ENCODE measurements at regions not wholly inside any gene's neighbourhood (a gene's known extent, or its start where the extent isn't known, plus 50 kb on each side); places are given as distances from the start of the nearest gene placed in this dataset.

GRCh38 chr2:180555391-180555965, 424.9 kb upstream of the UBE2E3 start:
- Histone ChIP-seq H3K36me3 (no peaks in the 10 kb centered on the region), H3K4me1 (no peaks in the 10 kb centered on the region), H3K27me3 (no peaks in the 10 kb centered on the region), H3K4me3 (replicated peaks in 1 of 3) (no peak overlapping the region), H3K9me3 (no peaks in the 10 kb centered on the region), H3K27ac (no peak overlapping the region)
- 94 to 100% methylated on average over 4 to 19 of the region's 19 CpGs for WGBS, 2 donors
- intact Hi-C loops (cut with DNase I) = no loop called here
- TF ChIP-seq POLR2A (IDR thresholded peaks at IDR 0.05) (no peak), CTCF (IDR thresholded peaks at IDR 0.05) (no peak)
- DNase-seq = no peak

- Histone ChIP-seq H3K4me3 (replicated peaks in 1 of 3) (no peak overlapping the region), H3K9me3 (no peaks in the 10 kb centered on the region), H3K36me3 (no peaks in the 10 kb centered on the region), H3K27me3 (no peaks in the 10 kb centered on the region), H3K4me1 (no peaks in the 10 kb centered on the region), H3K27ac (no peak overlapping the region)
- no peak for DNase-seq
- no peak for TF ChIP-seq CTCF (IDR thresholded peaks at IDR 0.05)
- no peak for TF ChIP-seq POLR2A (IDR thresholded peaks at IDR 0.05)
- intact Hi-C loops (cut with DNase I) = no loop called here
These were observed 426.1 kb upstream of the UBE2E3 start for GRCh38 chr2:180554330-180554729.

DNA sequence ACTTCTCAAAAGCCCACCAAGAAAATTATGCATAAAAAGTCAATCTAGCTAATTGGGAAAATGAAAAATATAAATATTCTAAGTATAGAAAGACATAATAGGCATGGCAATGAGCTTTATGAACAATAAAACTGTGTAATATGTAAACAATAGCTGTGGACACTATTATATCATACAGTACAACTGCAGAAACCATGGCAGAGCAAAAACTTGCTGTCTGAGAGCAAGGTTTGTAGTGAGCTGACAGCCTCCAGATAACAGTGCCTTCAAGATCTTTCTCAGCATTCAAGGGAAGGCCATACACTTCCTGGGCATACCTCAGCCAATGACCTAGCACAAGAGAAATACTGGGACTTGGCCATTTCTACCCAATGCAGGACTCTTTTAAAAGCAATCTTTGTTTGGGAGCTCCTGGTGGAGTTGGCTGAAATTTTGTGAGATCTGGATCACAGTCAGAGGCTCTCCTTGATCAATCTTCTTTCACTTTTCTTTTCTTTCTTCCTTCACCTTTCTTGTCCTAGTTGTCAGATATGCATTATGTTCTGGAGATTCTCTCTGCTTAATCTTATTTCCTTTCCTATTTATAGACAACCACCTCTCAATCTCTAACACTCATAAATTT, 427.2 kb upstream of the UBE2E3 start:
- Histone ChIP-seq H3K36me3 (no peaks in the 10 kb centered on the region), H3K9me3 (no peaks in the 10 kb centered on the region), H3K4me1 (no peaks in the 10 kb centered on the region), H3K27me3 (no peaks in the 10 kb centered on the region), H3K4me3 (replicated peaks in 1 of 3) (no peak overlapping the region), H3K27ac (no peak overlapping the region)
- intact Hi-C loops (cut with DNase I) = no loop called here
- TF ChIP-seq POLR2A (IDR thresholded peaks at IDR 0.05) (no peak), CTCF (IDR thresholded peaks at IDR 0.05) (no peak)
- no peak for DNase-seq

DNA sequence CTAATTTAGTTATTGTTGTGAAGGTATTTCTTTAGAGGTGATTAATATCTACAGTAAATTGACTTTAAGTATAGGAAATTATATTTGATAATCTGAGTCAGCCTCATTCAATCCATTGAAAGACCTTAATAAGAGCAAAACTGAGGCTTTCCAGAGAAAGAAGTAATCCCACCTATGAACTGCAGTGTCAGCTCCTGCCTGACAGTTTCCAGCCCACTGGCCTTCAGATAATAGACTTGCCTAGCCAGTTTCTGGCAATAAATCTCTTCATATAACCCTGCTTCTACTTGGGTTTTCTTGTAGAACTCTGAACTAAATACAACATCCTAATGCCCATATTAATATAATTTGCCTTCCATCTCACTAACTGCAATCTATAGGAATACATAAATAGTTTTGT, 437.9 kb upstream of the UBE2E3 start:
- no peaks in the 10 kb centered on the region for H3K27me3 ChIP-seq
- intact Hi-C loops (cut with DNase I) = no loop called here
- H3K27ac ChIP-seq = no peak overlapping the region
- TF ChIP-seq POLR2A (IDR thresholded peaks at IDR 0.05) (no peak), CTCF (IDR thresholded peaks at IDR 0.05) (no peak)
- no peaks in the 10 kb centered on the region for H3K4me1 ChIP-seq
- no peak overlapping the region for H3K4me3 ChIP-seq (replicated peaks in 1 of 3)
- DNase-seq = no peak
- H3K9me3 ChIP-seq = no peaks in the 10 kb centered on the region
- no peaks in the 10 kb centered on the region for H3K36me3 ChIP-seq

DNA sequence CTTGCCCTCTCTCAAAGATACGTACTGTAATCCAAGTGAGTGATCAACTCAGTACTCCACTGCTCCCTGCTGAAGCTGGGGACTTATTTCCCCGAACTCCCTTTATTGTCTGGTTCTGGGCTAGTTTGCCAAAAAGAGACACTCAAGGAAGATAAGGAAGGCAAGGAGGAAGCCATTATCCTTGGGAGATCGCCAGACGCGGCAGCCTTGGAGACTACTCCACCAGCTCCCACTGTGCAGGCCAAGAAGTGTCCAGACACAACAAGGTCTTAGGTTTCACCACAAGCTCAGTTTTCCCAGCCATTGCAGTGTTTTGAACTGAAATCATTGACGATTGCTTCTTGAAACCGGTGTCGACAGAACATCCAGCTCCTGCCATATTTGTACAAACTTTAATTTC, 439.6 kb upstream of the UBE2E3 start:
- Histone ChIP-seq H3K4me1 (no peaks in the 10 kb centered on the region), H3K36me3 (no peaks in the 10 kb centered on the region), H3K9me3 (no peaks in the 10 kb centered on the region), H3K27me3 (no peaks in the 10 kb centered on the region), H3K27ac (no peak overlapping the region), H3K4me3 (replicated peaks in 1 of 3) (no peak overlapping the region)
- intact Hi-C loops (cut with DNase I) = no loop called here
- no peak for TF ChIP-seq POLR2A (IDR thresholded peaks at IDR 0.05)
- TF ChIP-seq CTCF (IDR thresholded peaks at IDR 0.05) = no peak
- DNase-seq = no peak
- WGBS, 2 donors = 77 to 78% methylated on average over 8 of the region's 8 CpGs
